ENCODE measurements at regions not wholly inside any gene's neighbourhood (a gene's known extent, or its start where the extent isn't known, plus 50 kb on each side); places are given as distances from the start of the nearest gene placed in this dataset.

DNA sequence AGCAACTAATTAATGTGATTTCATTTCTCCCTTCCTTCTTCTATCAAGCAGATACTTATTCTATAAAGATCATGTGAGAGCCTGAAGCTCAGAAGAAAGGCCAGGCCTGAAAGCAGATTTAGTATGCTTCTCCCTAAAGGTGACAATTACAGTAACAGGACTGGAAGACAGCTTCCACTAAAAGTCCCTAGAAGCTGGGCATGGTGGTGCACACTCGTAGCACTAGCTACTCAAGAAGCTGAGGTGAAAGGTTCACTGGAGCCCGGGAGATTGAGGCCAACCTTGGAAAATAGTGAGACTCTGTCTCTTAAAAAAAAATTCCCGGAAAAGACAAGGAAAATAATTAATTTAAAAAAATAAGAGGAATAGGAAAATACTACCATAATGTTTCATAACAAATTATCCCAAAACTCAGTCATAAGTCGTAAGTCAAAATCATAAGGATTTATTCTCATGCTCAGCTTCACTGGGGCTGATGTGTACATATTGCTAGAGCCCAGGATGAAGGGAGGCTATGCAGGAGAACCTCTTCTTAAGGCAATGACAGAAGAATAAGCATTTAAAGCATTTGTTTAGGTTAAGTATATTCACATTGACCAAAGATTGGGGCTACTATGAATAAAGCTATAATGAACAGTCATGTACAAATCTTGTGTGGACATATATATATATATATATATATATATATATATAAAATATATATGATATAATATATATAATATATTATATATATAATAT lies 210.8 kb upstream of the SMARCA2 start:
- no peak overlapping the region for H3K27ac Mint-ChIP-seq
- POLR2A ChIA-PET: interaction anchor here in 1 of 2 donors (0.6 kb wide), 1 partner anchor 13 kb away, joined by 5 read pairs; no protein-coding TSS in a partner anchor
- H3K4me1 Mint-ChIP-seq: peaks cover 0 to 8% (median 4%) of the 10 kb centered on the region in 3 donors
- Histone ChIP-seq H3K4me1 (ENCODE audit: control insufficient read depth in 1 of 2, extremely low read depth in 1 of 2, insufficient read depth in 2 of 2, low read length in 2 of 2) (no peaks in the 10 kb centered on the region), H3K9me3 (no peaks in the 10 kb centered on the region), H3K27me3 (replicated peaks in 1 of 2; ENCODE audit: control insufficient read depth in 2 of 2, extremely low read depth in 1 of 2, insufficient read depth in 2 of 2, low read length in 1 of 2) (peaks cover 0 to 3% of the 10 kb centered on the region in 2 experiments), H3K27ac (ENCODE audit: low read length) (no peak overlapping the region), H3K36me3 (ENCODE audit: control insufficient read depth in 2 of 2, extremely low read depth in 1 of 2, insufficient read depth in 1 of 2, low read length in 1 of 2) (no peaks in the 10 kb centered on the region), H3K4me3 (ENCODE audit: control insufficient read depth in 1 of 2, extremely low read depth in 1 of 2, low read length in 1 of 2) (no peak overlapping the region)
- peaks cover 0 to 10% (median 3%) of the 10 kb centered on the region in 3 donors for H3K9me3 Mint-ChIP-seq
- CTCF ChIA-PET: no interaction called here
- ATAC-seq (replicated peaks in 1 of 4) (no peak), DNase-seq (no peak)
- no peaks in the 10 kb centered on the region for H3K36me3 Mint-ChIP-seq
- H3K4me3 Mint-ChIP-seq: no peak overlapping the region
- no peaks in the 10 kb centered on the region for H3K27me3 Mint-ChIP-seq
- WGBS (ENCODE audit: insufficient coverage): 100% methylated on average over 1 of the region's 4 CpGs

DNA sequence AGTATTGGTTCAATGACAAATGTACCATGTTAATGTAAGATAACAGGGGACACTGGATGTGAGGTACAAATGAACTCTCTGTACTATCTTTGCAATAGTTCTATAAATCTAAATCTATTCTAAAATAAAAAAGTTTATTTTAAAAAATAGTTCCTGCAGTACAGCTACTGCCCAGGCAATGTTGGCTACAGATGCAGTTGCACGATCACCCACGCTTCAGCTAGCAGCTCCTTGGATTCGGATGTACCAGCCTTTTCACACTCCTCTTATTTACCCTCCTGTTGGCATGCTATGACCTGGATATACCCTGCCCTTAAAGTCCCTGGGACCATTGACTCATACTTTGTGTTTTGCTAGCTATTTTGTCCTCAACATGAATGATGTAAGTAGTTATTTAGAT lies 185.4 kb upstream of the SMARCA2 start:
- DNase-seq: no peak
- H3K27me3 ChIP-seq (replicated peaks in 1 of 2; ENCODE audit: control insufficient read depth in 2 of 2, extremely low read depth in 1 of 2, insufficient read depth in 2 of 2, low read length in 1 of 2): no peaks in the 10 kb centered on the region
- Mint-ChIP-seq H3K27ac (no peak overlapping the region), H3K9me3 (no peaks in the 10 kb centered on the region), H3K27me3 (peaks cover 11 to 24% of the 10 kb centered on the region in 2 donors), H3K4me3 (no peak overlapping the region), H3K36me3 (no peaks in the 10 kb centered on the region), H3K4me1 (peaks cover 2 to 6% (median 3%) of the 10 kb centered on the region in 3 donors)
- ChIA-PET POLR2A (no interaction called here), CTCF (no interaction called here)
- ATAC-seq (replicated peaks in 1 of 4): no peak
- no peak overlapping the region for H3K27ac ChIP-seq (ENCODE audit: low read length)
- 93% methylated on average over 3 of the region's 3 CpGs for WGBS (ENCODE audit: insufficient coverage)
- no peaks in the 10 kb centered on the region for H3K4me1 ChIP-seq (ENCODE audit: control insufficient read depth in 1 of 2, extremely low read depth in 1 of 2, insufficient read depth in 2 of 2, low read length in 2 of 2)
- H3K9me3 ChIP-seq: no peaks in the 10 kb centered on the region
- no peaks in the 10 kb centered on the region for H3K36me3 ChIP-seq (ENCODE audit: control insufficient read depth in 2 of 2, extremely low read depth in 1 of 2, insufficient read depth in 1 of 2, low read length in 1 of 2)
- no peak overlapping the region for H3K4me3 ChIP-seq (ENCODE audit: control insufficient read depth in 1 of 2, extremely low read depth in 1 of 2, low read length in 1 of 2)

DNA sequence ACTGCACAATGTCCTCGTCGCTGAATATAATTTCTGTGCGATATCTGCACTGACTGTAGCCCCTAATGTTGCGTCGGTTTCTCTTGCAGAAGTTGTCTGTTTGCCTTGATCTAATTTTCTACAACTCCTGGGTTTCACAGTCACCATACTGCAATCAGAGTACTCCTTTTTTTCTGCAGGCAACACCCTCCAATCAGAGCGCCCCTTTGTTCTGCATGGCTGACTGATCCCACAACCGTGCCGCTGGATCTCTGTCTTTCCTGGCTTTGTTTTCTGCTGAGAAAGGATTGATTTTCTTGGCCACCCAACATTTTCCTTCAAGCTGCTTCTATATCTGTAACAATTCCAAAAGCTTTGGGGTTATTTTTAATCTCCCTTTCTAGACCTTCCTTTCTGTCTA lies 182.2 kb upstream of the SMARCA2 start:
- H3K9me3 ChIP-seq: no peaks in the 10 kb centered on the region
- Mint-ChIP-seq H3K4me3 (no peak overlapping the region), H3K4me1 (peaks cover 2 to 6% (median 3%) of the 10 kb centered on the region in 3 donors), H3K9me3 (no peaks in the 10 kb centered on the region), H3K27ac (no peak overlapping the region), H3K27me3 (peaks cover 0 to 4% of the 10 kb centered on the region in 2 donors), H3K36me3 (no peaks in the 10 kb centered on the region)
- POLR2A ChIA-PET: no interaction called here
- no peak overlapping the region for H3K27ac ChIP-seq (ENCODE audit: low read length)
- CTCF ChIA-PET: no interaction called here
- DNase-seq (no peak), ATAC-seq (replicated peaks in 1 of 4) (no peak)
- H3K36me3 ChIP-seq (ENCODE audit: control insufficient read depth in 2 of 2, extremely low read depth in 1 of 2, insufficient read depth in 1 of 2, low read length in 1 of 2): no peaks in the 10 kb centered on the region
- H3K27me3 ChIP-seq (replicated peaks in 1 of 2; ENCODE audit: control insufficient read depth in 2 of 2, extremely low read depth in 1 of 2, insufficient read depth in 2 of 2, low read length in 1 of 2): no peaks in the 10 kb centered on the region
- H3K4me3 ChIP-seq (ENCODE audit: control insufficient read depth in 1 of 2, extremely low read depth in 1 of 2, low read length in 1 of 2): no peak overlapping the region
- no peaks in the 10 kb centered on the region for H3K4me1 ChIP-seq (ENCODE audit: control insufficient read depth in 1 of 2, extremely low read depth in 1 of 2, insufficient read depth in 2 of 2, low read length in 2 of 2)
- WGBS (ENCODE audit: insufficient coverage): 87% methylated on average over 7 of the region's 8 CpGs

DNA sequence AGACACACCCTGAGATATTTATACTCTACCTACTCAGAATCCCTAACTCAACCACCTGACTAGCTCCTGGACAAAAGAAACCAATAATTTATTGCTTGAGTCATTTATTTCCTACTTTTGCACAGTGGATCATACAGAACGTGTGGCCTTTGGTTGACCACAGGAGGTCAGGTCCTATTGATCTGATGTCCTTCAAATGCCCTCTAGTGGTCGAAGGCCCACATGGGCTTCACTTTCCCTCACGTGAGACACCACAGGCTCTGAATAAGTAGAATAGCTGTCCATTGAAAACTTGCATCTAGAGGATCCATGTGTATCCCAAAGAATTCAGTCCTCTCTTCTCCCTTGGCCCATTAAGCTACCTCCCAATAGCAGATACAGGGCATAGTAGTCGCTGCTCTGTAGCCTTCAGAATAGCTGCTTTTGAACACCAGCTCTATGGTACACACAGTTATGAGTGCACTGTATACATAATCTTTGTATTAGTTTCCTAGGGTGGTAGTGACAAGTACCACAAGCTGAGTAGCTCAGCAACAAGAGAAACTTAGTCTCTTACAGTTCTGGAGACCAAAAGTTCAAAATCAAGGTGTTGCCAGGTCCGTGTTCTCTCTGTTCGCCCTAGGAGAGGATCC lies 177.6 kb upstream of the SMARCA2 start:
- H3K9me3 Mint-ChIP-seq: no peaks in the 10 kb centered on the region
- no peaks in the 10 kb centered on the region for H3K36me3 Mint-ChIP-seq
- no peaks in the 10 kb centered on the region for H3K9me3 ChIP-seq
- ChIA-PET POLR2A (no interaction called here), CTCF (interaction anchor here in 1 of 2 donors (0.6 kb wide), 1 partner anchor 569 kb away, joined by 3 read pairs; no protein-coding TSS in a partner anchor)
- DNase-seq (peak in 1 of 35 experiments; percentile 2), ATAC-seq (replicated peaks in 1 of 4) (no peak)
- H3K27me3 ChIP-seq (replicated peaks in 1 of 2; ENCODE audit: control insufficient read depth in 2 of 2, extremely low read depth in 1 of 2, insufficient read depth in 2 of 2, low read length in 1 of 2): no peaks in the 10 kb centered on the region
- no peaks in the 10 kb centered on the region for H3K36me3 ChIP-seq (ENCODE audit: control insufficient read depth in 2 of 2, extremely low read depth in 1 of 2, insufficient read depth in 1 of 2, low read length in 1 of 2)
- H3K27ac Mint-ChIP-seq: no peak overlapping the region
- H3K4me1 ChIP-seq (ENCODE audit: control insufficient read depth in 1 of 2, extremely low read depth in 1 of 2, insufficient read depth in 2 of 2, low read length in 2 of 2): no peaks in the 10 kb centered on the region
- no peaks in the 10 kb centered on the region for H3K4me1 Mint-ChIP-seq
- H3K27me3 Mint-ChIP-seq: peaks cover 0 to 4% of the 10 kb centered on the region in 2 donors
- H3K4me3 Mint-ChIP-seq: no peak overlapping the region
- 19% methylated on average over 3 of the region's 6 CpGs for WGBS (ENCODE audit: insufficient coverage)
- no peak overlapping the region for H3K4me3 ChIP-seq (ENCODE audit: control insufficient read depth in 1 of 2, extremely low read depth in 1 of 2, low read length in 1 of 2)
- no peak overlapping the region for H3K27ac ChIP-seq (ENCODE audit: low read length)

DNA sequence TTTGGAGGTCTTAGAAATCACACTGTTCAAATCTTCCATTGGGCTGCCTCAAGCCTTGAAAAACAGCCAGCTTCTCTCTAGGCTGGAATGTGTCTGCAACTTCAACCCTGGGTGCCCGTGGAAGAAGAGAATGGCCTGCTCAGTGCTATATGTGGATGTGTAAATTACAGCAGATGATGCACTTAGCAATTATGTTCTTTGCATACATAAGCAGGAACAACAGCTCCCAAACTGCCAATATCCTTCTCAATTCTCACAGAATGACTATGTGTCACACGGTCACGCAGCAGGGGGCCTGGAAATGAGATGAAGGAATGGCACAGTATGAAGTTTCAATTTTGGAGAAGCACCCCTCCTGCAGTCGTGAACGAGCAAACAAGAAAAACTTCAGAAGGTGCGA lies 175.2 kb upstream of the SMARCA2 start:
- H3K4me1 ChIP-seq (ENCODE audit: control insufficient read depth in 1 of 2, extremely low read depth in 1 of 2, insufficient read depth in 2 of 2, low read length in 2 of 2): no peaks in the 10 kb centered on the region
- H3K27me3 ChIP-seq (replicated peaks in 1 of 2; ENCODE audit: control insufficient read depth in 2 of 2, extremely low read depth in 1 of 2, insufficient read depth in 2 of 2, low read length in 1 of 2): no peaks in the 10 kb centered on the region
- 80% methylated on average over 3 of the region's 6 CpGs for WGBS (ENCODE audit: insufficient coverage)
- H3K4me3 ChIP-seq (ENCODE audit: control insufficient read depth in 1 of 2, extremely low read depth in 1 of 2, low read length in 1 of 2): no peak overlapping the region
- ChIA-PET POLR2A (no interaction called here), CTCF (no interaction called here)
- Mint-ChIP-seq H3K4me1 (no peaks in the 10 kb centered on the region), H3K27me3 (no peaks in the 10 kb centered on the region), H3K9me3 (no peaks in the 10 kb centered on the region), H3K27ac (no peak overlapping the region), H3K4me3 (no peak overlapping the region), H3K36me3 (no peaks in the 10 kb centered on the region)
- H3K27ac ChIP-seq (ENCODE audit: low read length): no peak overlapping the region
- DNase-seq (no peak), ATAC-seq (replicated peaks in 1 of 4) (no peak)
- no peaks in the 10 kb centered on the region for H3K36me3 ChIP-seq (ENCODE audit: control insufficient read depth in 2 of 2, extremely low read depth in 1 of 2, insufficient read depth in 1 of 2, low read length in 1 of 2)
- no peaks in the 10 kb centered on the region for H3K9me3 ChIP-seq

DNA sequence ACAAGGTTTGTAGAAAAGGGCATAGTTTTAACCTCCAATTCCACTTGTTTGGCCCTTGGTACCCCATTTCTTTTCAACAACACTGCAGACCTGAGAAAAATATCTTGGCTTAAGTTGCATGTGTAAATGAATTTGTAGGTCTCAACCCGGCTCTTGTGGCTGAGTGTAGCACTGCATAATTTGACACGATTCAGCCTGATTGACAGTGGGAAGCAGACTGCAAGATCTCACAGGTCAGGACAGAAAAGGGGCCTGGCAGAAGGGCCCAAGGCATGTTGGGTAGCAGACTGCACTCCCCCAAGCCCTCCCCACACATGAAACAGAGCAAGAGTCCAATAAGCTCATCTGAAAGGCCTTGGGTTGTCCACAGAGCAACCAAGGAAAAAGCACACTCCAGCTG lies 169.7 kb upstream of the SMARCA2 start:
- POLR2A ChIA-PET: no interaction called here
- no peak for DNase-seq
- WGBS (ENCODE audit: insufficient coverage): no CpG with 5 or more reads among the region's 2 CpGs
- Histone ChIP-seq H3K27ac (ENCODE audit: low read length) (no peak overlapping the region), H3K27me3 (replicated peaks in 1 of 2; ENCODE audit: control insufficient read depth in 2 of 2, extremely low read depth in 1 of 2, insufficient read depth in 2 of 2, low read length in 1 of 2) (no peaks in the 10 kb centered on the region), H3K4me1 (ENCODE audit: control insufficient read depth in 1 of 2, extremely low read depth in 1 of 2, insufficient read depth in 2 of 2, low read length in 2 of 2) (no peaks in the 10 kb centered on the region), H3K36me3 (ENCODE audit: control insufficient read depth in 2 of 2, extremely low read depth in 1 of 2, insufficient read depth in 1 of 2, low read length in 1 of 2) (no peaks in the 10 kb centered on the region), H3K4me3 (ENCODE audit: control insufficient read depth in 1 of 2, extremely low read depth in 1 of 2, low read length in 1 of 2) (no peak overlapping the region), H3K9me3 (no peaks in the 10 kb centered on the region)
- ATAC-seq (replicated peaks in 1 of 4): no peak
- CTCF ChIA-PET: no interaction called here
- Mint-ChIP-seq H3K36me3 (no peaks in the 10 kb centered on the region), H3K9me3 (no peaks in the 10 kb centered on the region), H3K4me1 (no peaks in the 10 kb centered on the region), H3K27ac (no peak overlapping the region), H3K27me3 (peaks cover 0 to 3% of the 10 kb centered on the region in 2 donors), H3K4me3 (no peak overlapping the region)

Data from T-cell (primary cell).